ENCODE measurements at regions not wholly inside any gene's neighbourhood (a gene's known extent, or its start where the extent isn't known, plus 50 kb on each side); places are given as distances from the start of the nearest gene placed in this dataset.
"Not testable (repeated sequence)": the region's sequence is repeated elsewhere in the genome, so short reads cannot be mapped to it uniquely, and the experiment has no call there.

- no peak for DNase-seq (ENCODE audit: low read depth)
Observed at GRCh38 chr12:68387338-68387737, 55.2 kb upstream of the MDM1 start.

- DNase-seq (ENCODE audit: low read depth), result no peak
Observed at GRCh38 chr12:68389305-68389704, 57.1 kb upstream of the MDM1 start.

GRCh38 chr12:68391937-68392336 lies 59.8 kb upstream of the MDM1 start:
- no peak for DNase-seq (ENCODE audit: low read depth)

GRCh38 chr12:68392376-68392775 lies 60.2 kb upstream of the MDM1 start:
- no peak for DNase-seq (ENCODE audit: low read depth)

GRCh38 chr12:68393417-68393816 lies 61.3 kb upstream of the MDM1 start:
- DNase-seq (ENCODE audit: low read depth), result no peak

- no peak for DNase-seq (ENCODE audit: low read depth)
Observed at GRCh38 chr12:68397566-68398158, 65.5 kb upstream of the MDM1 start.

GRCh38 chr12:68398689-68399088 lies 66.5 kb upstream of the MDM1 start:
- not testable (repeated sequence) for DNase-seq (ENCODE audit: low read depth)

- DNase-seq (ENCODE audit: low read depth), result no peak
Observed at GRCh38 chr12:68400226-68400829, 68.2 kb upstream of the MDM1 start.

GRCh38 chr12:68402422-68402821 lies 70.3 kb upstream of the MDM1 start:
- no peak for DNase-seq (ENCODE audit: low read depth)

GRCh38 chr12:68403296-68403695 lies 71.1 kb upstream of the MDM1 start:
- no peak for DNase-seq (ENCODE audit: low read depth)

- no peak for DNase-seq (ENCODE audit: low read depth)
Observed at GRCh38 chr12:68403711-68404110, 71.5 kb upstream of the MDM1 start.

- no peak for DNase-seq (ENCODE audit: low read depth)
Observed at GRCh38 chr12:68405343-68405781, 73.2 kb upstream of the MDM1 start.

- peak; percentile 44 for DNase-seq (ENCODE audit: low read depth)
Observed at GRCh38 chr12:68406134-68406576, 74.0 kb upstream of the MDM1 start.

GRCh38 chr12:68406911-68407310 lies 74.7 kb upstream of the MDM1 start:
- no peak for DNase-seq (ENCODE audit: low read depth)

- no peak for DNase-seq (ENCODE audit: low read depth)
Observed at GRCh38 chr12:68410018-68410660, 78.0 kb upstream of the MDM1 start.

- no peak for DNase-seq (ENCODE audit: low read depth)
Observed at GRCh38 chr12:68411371-68411770, 79.2 kb upstream of the MDM1 start.

GRCh38 chr12:68414988-68415387 lies 82.8 kb upstream of the MDM1 start:
- no peak for DNase-seq (ENCODE audit: low read depth)

- no peak for DNase-seq (ENCODE audit: low read depth)
Observed at GRCh38 chr12:68416350-68416749, 84.2 kb upstream of the MDM1 start.

- no peak for DNase-seq (ENCODE audit: low read depth)
Observed at GRCh38 chr12:68416826-68417225, 84.7 kb upstream of the MDM1 start.

GRCh38 chr12:68418137-68418460 lies 85.9 kb upstream of the MDM1 start:
- DNase-seq (ENCODE audit: low read depth), result no peak

GRCh38 chr12:68420225-68421010 lies 88.3 kb upstream of the MDM1 start:
- no peak for DNase-seq (ENCODE audit: low read depth)

- DNase-seq (ENCODE audit: low read depth), result no peak
Observed at GRCh38 chr12:68422159-68422558, 90.0 kb upstream of the MDM1 start.

All from forelimb muscle (tissue), 1 donor.